Spleen (tissue), 11 donors: ENCODE measurements at regions not wholly inside any gene's neighbourhood (a gene's known extent, or its start where the extent isn't known, plus 50 kb on each side); places are given as distances from the start of the nearest gene placed in this dataset.

ENCODE experiments used
- DNase-seq: peaks from one replicate; pipeline ENCODE4 v3.0.0-alpha.2; 2020
- H3K27ac ChIP-seq, 8 donors: fragments of 200-600 bp; sonication (generic) in 7 of 8; 1 replicate in 4 of 8; 2 replicates in 4 of 8; pipeline versions ENCODE4 v1.5.0 to v1.8.0; 2016 to 2021; ENCODE audit warnings: inconsistent platforms in 4 of 8, mild to moderate bottlenecking in 4 of 8, moderate library complexity in 1 of 8
- H3K27me3 ChIP-seq, 7 donors: fragments of 200-600 bp; sonication (generic) in 6 of 7; replicated peaks in 1 of 7; 1 replicate in 4 of 7; 2 replicates in 3 of 7; pipeline versions ENCODE4 v1.5.0 to v1.8.0; 2016 to 2021; ENCODE audit warnings: inconsistent platforms in 3 of 7, mild to moderate bottlenecking in 1 of 7
- H3K36me3 ChIP-seq, 6 donors: fragments of 200-600 bp; sonication (generic) in 5 of 6; 1 replicate in 4 of 6; 2 replicates in 2 of 6; pipeline versions ENCODE4 v1.5.0 to v1.8.0; 2016 to 2021; ENCODE audit warnings: inconsistent platforms in 2 of 6
- H3K4me1 ChIP-seq, 6 donors: fragments of 200-600 bp; sonication (generic) in 5 of 6; 1 replicate in 3 of 6; 2 replicates in 3 of 6; pipeline versions ENCODE4 v1.5.0 to v1.8.0; 2016 to 2021; ENCODE audit warnings: inconsistent platforms in 3 of 6
- H3K4me3 ChIP-seq, 8 donors: fragments of 200-600 bp; sonication (generic) in 7 of 8; 1 replicate in 4 of 8; 2 replicates in 4 of 8; pipeline versions ENCODE4 v1.5.0 to v1.8.0; 2016 to 2021; ENCODE audit warnings: inconsistent platforms in 4 of 8, mild to moderate bottlenecking in 4 of 8, moderate library complexity in 2 of 8
- H3K9me3 ChIP-seq, 8 donors: fragments of 200-600 bp; sonication (generic) in 7 of 8; 1 replicate in 4 of 8; 2 replicates in 4 of 8; pipeline versions ENCODE4 v1.5.0 to v1.8.0; 2016 to 2021; ENCODE audit warnings: inconsistent platforms in 4 of 8
- CTCF ChIP-seq, 11 experiments: fragments of 200-600 bp in 7 of 11; fragments of 450-650 bp in 4 of 11; sonication (generic) in 4 of 11; IDR thresholded peaks in 8 of 11; conservative IDR thresholded peaks in 3 of 11; 1 replicate in 7 of 11; 2 replicates in 4 of 11; pipeline versions ENCODE4 v1.4.0 to v1.8.0; 2016 to 2021; ENCODE audit warnings: antibody characterized with exemption in 11 of 11, inconsistent platforms in 4 of 11, mild to moderate bottlenecking in 1 of 11
- POLR2A ChIP-seq, 3 donors: fragments of 450-650 bp; IDR thresholded peaks; one replicate each; pipeline ENCODE4 v1.5.1; 2017; ENCODE audit warnings: antibody characterized with exemption in 3 of 3, mild to moderate bottlenecking in 1 of 3
- POLR2AphosphoS5 ChIP-seq, 3 donors: sonication (generic); formaldehyde crosslinking; IDR thresholded peaks; one replicate each; pipeline ENCODE4 v1.5.1; 2017; ENCODE audit warnings: antibody characterized with exemption in 3 of 3
- WGBS, 5 donors: extraction: QIAGEN DNeasy Blood & Tissue Kit in 3 of 5; methylation state at CpG; one replicate each; pipeline versions ENCODE4 v1.1.5 to v1.1.7; 2013 to 2018; 5-methylcytosine and 5-hydroxymethylcytosine counted together
- intact Hi-C: fragments of 100-400 bp; cut with DNase I; formaldehyde crosslinking; loops from one replicate; pipeline ENCODE4 v1.15.0; 2023; ENCODE audit warnings: low total_unique reads
- microRNA-seq, 3 donors: library from miRNA; unstranded; fragments of <30 nt; microRNA quantifications; one replicate each; pipeline versions ENCODE4 to v1.1.0, GENCODE V29; 2019 to 2020
- small RNA-seq, 4 donors: library from RNA; depleted of rRNA; stranded (forward); fragments of <200 nt; gene quantifications; one replicate each; pipeline ENCODE3, GENCODE V24; 2016
- donor health status: healthy with polysubstance abuse.
- donor health status: DM: no; HTN: no; CAD: no; lungs with moderate emphysema.
- donor health status: DM: no; HTN: no; CAD: no.
- donor health status: Bipolar disorder and iron deficiency.
- donor health status: healthy.
- donor health status: DM: no; HTN: no; CAD: no.
- donor health status: DM: yes; HTN: yes; CAD: no.

GRCh38 chr2:51084750-51085149, 52.8 kb upstream of the NRXN1 start:
- TF ChIP-seq POLR2A (IDR thresholded peaks at IDR 0.05) (no peak), CTCF (IDR thresholded peaks at IDR 0.05 in 8 of 11, conservative IDR thresholded peaks at IDR 0.05 in 3 of 11) (no peak), POLR2AphosphoS5 (IDR thresholded peaks at IDR 0.05) (no peak)
- Histone ChIP-seq H3K4me1 (no peaks in the 10 kb centered on the region), H3K4me3 (no peak overlapping the region), H3K27me3 (no peaks in the 10 kb centered on the region), H3K27ac (no peak overlapping the region), H3K36me3 (no peaks in the 10 kb centered on the region), H3K9me3 (no peaks in the 10 kb centered on the region)
- no peak for DNase-seq
- WGBS, 5 donors = 90 to 96% (median 91%) methylated on average over 2 of the region's 2 CpGs
- intact Hi-C loops = no loop called here

Small RNA genes in the stretch of these regions (microRNA-seq; reads per million reads assigned to microRNA genes)
- gene MIR4431 = 0 reads per million in 3 donors

Small RNA genes in the stretch of these regions (small RNA-seq; reads per million reads assigned to genes)
- gene AC010967.3 = 0 reads per million in 4 donors
- 0 reads per million in 4 donors for gene AC069157.1
- gene AC097463.2 = 0 reads per million in 4 donors
- 0 reads per million in 4 donors for gene CRYGGP
- 0 reads per million in 4 donors for gene MIR4431
- 0 reads per million in 4 donors for gene RF00019
- 0 reads per million in 4 donors for gene RF00424
- 0 reads per million in 4 donors for gene RNU6-997P
